Body of pancreas (tissue), 4 donors: ENCODE measurements at regions not wholly inside any gene's neighbourhood (a gene's known extent, or its start where the extent isn't known, plus 50 kb on each side); places are given as distances from the start of the nearest gene placed in this dataset.

Experiments
- ATAC-seq: fragments of 150-250 bp; one replicate; pipeline ENCODE4 v1.9.1; 2016
- DNase-seq, 4 donors: peaks; one replicate each; pipeline ENCODE4 v3.0.0-alpha.2; 2019
- H3K27ac ChIP-seq, 4 donors: fragments of 200-600 bp; sonication (generic); 1 replicate in 3 of 4; 2 replicates in 1 of 4; pipeline versions ENCODE4 v1.5.1 to v1.6.1; 2016 to 2019; ENCODE audit warnings: mild to moderate bottlenecking in 1 of 4, mixed read lengths in 1 of 4, moderate library complexity in 1 of 4
- H3K27me3 ChIP-seq, 2 donors: fragments of 200-600 bp; sonication (generic); one replicate each; pipeline ENCODE4 v1.6.0; 2016; ENCODE audit warnings: mild to moderate bottlenecking in 1 of 2
- H3K36me3 ChIP-seq, 2 donors: fragments of 200-600 bp; sonication (generic); replicated peaks in 1 of 2; 2 replicates each; pipeline ENCODE4 v1.5.1; 2016; ENCODE audit warnings: low read depth in 2 of 2; ENCODE audit not compliant: insufficient read depth in 1 of 2
- H3K4me1 ChIP-seq: fragments of 200-600 bp; sonication (generic); one replicate; pipeline ENCODE4 v1.6.0; 2016
- H3K4me3 ChIP-seq, 2 donors: fragments of 200-600 bp; sonication (generic); 1 replicate in 1 of 2; 2 replicates in 1 of 2; pipeline ENCODE4 v1.5.1; 2016 to 2019
- H3K9me3 ChIP-seq, 3 donors: fragments of 200-600 bp; sonication (generic); 1 replicate in 2 of 3; 2 replicates in 1 of 3; pipeline ENCODE4 v1.5.1; 2016
- POLR2A ChIP-seq, 3 donors: fragments of 450-650 bp; IDR thresholded peaks; one replicate each; pipeline ENCODE4 v1.6.1; 2016; ENCODE audit warnings: antibody characterized with exemption in 3 of 3, mild to moderate bottlenecking in 2 of 3
- WGBS, 2 donors: methylation state at CpG; one replicate each; pipeline ENCODE4 v1.1.5; 2017; 5-methylcytosine and 5-hydroxymethylcytosine counted together
- intact Hi-C: fragments of 100-400 bp; cut with DNase I; formaldehyde crosslinking; loops from one replicate; pipeline ENCODE4 v1.15.1; 2023
- TF ChIP-seq, protein P1 (sequence below), 7 experiments: fragments of 450-650 bp in 4 of 7; fragments of 200-600 bp in 3 of 7; sonication (generic) in 3 of 7; IDR thresholded peaks; one replicate each; pipeline ENCODE4 v1.5.1; 2016 to 2019; ENCODE audit warnings: antibody characterized with exemption in 7 of 7

DNA sequence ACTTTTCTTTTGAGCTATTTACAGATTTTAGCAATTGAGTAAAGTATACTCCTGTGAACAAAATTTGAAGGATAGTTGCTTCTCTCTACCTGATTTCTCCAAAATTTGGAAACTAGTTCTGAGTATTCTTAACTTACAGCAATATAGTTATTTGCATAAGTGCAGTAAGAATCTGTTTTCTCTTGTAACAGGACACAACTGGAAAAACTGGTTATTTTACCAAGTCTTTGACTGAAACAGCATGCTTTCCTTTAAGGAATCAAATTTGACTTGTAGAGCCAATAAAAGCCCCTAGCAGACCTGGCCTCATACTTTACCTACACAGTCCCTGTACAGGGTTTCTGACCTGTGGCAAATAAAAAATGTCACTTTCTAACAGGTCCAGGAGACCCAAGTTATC, 301.9 kb upstream of the POU5F2 start:
- DNase-seq (no peak), ATAC-seq (no peak)
- Histone ChIP-seq H3K27me3 (no peaks in the 10 kb centered on the region), H3K4me1 (no peaks in the 10 kb centered on the region), H3K36me3 (no peaks in the 10 kb centered on the region), H3K27ac (no peak overlapping the region), H3K4me3 (no peak overlapping the region), H3K9me3 (no peaks in the 10 kb centered on the region)
- TF ChIP-seq, protein P1, sequence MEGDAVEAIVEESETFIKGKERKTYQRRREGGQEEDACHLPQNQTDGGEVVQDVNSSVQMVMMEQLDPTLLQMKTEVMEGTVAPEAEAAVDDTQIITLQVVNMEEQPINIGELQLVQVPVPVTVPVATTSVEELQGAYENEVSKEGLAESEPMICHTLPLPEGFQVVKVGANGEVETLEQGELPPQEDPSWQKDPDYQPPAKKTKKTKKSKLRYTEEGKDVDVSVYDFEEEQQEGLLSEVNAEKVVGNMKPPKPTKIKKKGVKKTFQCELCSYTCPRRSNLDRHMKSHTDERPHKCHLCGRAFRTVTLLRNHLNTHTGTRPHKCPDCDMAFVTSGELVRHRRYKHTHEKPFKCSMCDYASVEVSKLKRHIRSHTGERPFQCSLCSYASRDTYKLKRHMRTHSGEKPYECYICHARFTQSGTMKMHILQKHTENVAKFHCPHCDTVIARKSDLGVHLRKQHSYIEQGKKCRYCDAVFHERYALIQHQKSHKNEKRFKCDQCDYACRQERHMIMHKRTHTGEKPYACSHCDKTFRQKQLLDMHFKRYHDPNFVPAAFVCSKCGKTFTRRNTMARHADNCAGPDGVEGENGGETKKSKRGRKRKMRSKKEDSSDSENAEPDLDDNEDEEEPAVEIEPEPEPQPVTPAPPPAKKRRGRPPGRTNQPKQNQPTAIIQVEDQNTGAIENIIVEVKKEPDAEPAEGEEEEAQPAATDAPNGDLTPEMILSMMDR (IDR thresholded peaks at IDR 0.05), result no peak
- no peak for TF ChIP-seq POLR2A (IDR thresholded peaks at IDR 0.05)
- intact Hi-C loops, result no loop called here

DNA sequence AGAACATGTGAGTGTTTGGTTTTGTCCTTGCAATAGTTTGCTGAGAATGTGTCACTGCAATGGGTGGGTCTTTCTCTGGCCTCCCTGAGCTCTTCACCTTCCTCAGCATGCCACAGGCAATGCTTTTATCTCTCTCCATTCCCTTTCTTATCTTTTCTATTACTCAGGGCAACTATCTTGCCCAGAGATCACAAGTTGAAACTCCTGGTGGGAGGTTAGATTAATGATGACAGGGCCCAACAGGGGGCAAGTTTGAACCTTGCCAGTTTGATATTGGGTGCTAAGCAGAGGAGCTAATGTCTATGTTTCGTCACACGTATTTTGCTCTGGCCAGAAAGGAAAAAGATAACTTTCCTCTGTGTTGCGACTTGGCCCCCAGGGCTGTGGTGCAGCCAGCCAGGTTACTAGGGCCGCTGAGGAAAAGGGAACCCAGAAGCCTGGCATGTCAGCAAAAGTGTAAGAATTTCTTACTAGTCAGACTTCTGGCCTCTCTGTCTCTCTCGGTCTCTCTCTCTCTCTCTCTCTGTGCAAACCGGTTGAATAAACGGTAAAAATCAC, 299.3 kb upstream of the POU5F2 start:
- no peaks in the 10 kb centered on the region for H3K36me3 ChIP-seq
- TF ChIP-seq POLR2A (IDR thresholded peaks at IDR 0.05), result no peak
- TF ChIP-seq, protein P1 (IDR thresholded peaks at IDR 0.05), result no peak
- no peak for ATAC-seq
- intact Hi-C loops, result no loop called here
- no peaks in the 10 kb centered on the region for H3K27me3 ChIP-seq
- H3K9me3 ChIP-seq, result no peaks in the 10 kb centered on the region
- no peak overlapping the region for H3K27ac ChIP-seq
- 83 to 85% methylated on average over 7 of the region's 7 CpGs for WGBS, 2 donors
- no peaks in the 10 kb centered on the region for H3K4me1 ChIP-seq
- no peak overlapping the region for H3K4me3 ChIP-seq
- no peak for DNase-seq

DNA sequence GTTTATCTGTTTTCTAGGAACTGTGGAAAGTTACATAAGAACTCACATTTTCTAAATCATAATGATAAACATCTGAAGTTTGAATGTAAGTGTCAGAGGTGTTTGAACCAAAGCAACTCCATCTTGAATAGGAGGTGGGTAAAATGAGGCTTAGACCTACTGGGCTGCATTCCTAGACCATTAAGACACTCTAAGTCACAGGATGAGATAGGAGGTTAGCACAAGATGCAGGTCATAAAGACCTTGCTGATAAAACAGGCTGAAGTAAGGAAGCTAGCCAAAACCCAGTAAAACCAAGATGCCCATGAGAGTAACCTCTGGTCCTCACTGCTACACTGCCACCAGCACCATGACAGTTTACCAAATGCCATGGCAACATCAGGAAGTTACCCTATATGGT, 297.7 kb upstream of the POU5F2 start:
- H3K27ac ChIP-seq, result no peak overlapping the region
- H3K36me3 ChIP-seq, result no peaks in the 10 kb centered on the region
- no peaks in the 10 kb centered on the region for H3K9me3 ChIP-seq
- intact Hi-C loops, result no loop called here
- no peaks in the 10 kb centered on the region for H3K4me1 ChIP-seq
- H3K27me3 ChIP-seq, result no peaks in the 10 kb centered on the region
- DNase-seq (no peak), ATAC-seq (no peak)
- no peak for TF ChIP-seq POLR2A (IDR thresholded peaks at IDR 0.05)
- TF ChIP-seq, protein P1 (IDR thresholded peaks at IDR 0.05), result no peak
- no peak overlapping the region for H3K4me3 ChIP-seq

DNA sequence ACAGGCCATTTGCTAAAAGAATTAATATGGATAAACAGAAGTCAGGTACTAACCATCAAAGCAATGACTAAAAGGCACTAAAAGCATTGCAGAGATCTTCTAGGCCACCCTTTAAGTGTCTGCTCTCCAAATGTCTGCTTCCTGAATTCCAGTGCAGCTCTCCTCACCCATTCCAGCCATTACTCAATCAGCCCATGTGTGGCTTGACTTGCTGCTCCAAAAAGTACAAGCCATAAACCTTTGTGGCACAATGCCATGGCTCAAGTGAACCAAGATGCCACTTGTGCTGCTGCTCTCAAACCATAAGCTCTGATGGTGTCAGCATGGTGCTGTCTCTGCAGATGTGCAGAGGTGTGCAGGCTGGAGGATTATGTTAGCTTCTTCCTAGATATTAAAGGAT, 290.2 kb upstream of the POU5F2 start:
- H3K4me3 ChIP-seq, result no peak overlapping the region
- no peaks in the 10 kb centered on the region for H3K4me1 ChIP-seq
- TF ChIP-seq, protein P1 (IDR thresholded peaks at IDR 0.05), result no peak
- TF ChIP-seq POLR2A (IDR thresholded peaks at IDR 0.05), result no peak
- H3K27ac ChIP-seq, result no peak overlapping the region
- no peaks in the 10 kb centered on the region for H3K27me3 ChIP-seq
- H3K36me3 ChIP-seq, result no peaks in the 10 kb centered on the region
- no peaks in the 10 kb centered on the region for H3K9me3 ChIP-seq
- intact Hi-C loops, result no loop called here
- DNase-seq, result no peak
- ATAC-seq, result no peak

GRCh38 chr5:94028001-94028400, 286.6 kb upstream of the POU5F2 start:
- WGBS, 2 donors, result 68 to 76% methylated on average over 1 of the region's 1 CpG
- no peak for ATAC-seq

More at GRCh38 chr5:94028001-94028400, 286.6 kb upstream of the POU5F2 start:
- no peaks in the 10 kb centered on the region for H3K4me1 ChIP-seq
- no peak overlapping the region for H3K27ac ChIP-seq
- H3K27me3 ChIP-seq, result no peaks in the 10 kb centered on the region
- H3K36me3 ChIP-seq, result no peaks in the 10 kb centered on the region
- intact Hi-C loops, result no loop called here
- no peaks in the 10 kb centered on the region for H3K9me3 ChIP-seq
- TF ChIP-seq, protein P1 (IDR thresholded peaks at IDR 0.05), result no peak
- TF ChIP-seq POLR2A (IDR thresholded peaks at IDR 0.05), result no peak
- no peak overlapping the region for H3K4me3 ChIP-seq
- no peak for DNase-seq
